Trophoblast cell (in vitro differentiated cells and primary cell): ENCODE measurements at regions not wholly inside any gene's neighbourhood (a gene's known extent, or its start where the extent isn't known, plus 50 kb on each side); places are given as distances from the start of the nearest gene placed in this dataset.
A peak's percentile ranks its signal among the peaks of the same experiment; 100 is the strongest.

Experiments used
- DNase-seq, 2 donors: peaks; one replicate each; pipeline ENCODE4 v3.0.0-alpha.2; 2016
- H2AFZ ChIP-seq: 2 replicates; pipeline ENCODE4 v1.6.1; 2013; ENCODE audit warnings: low read length, moderate library complexity, mild to moderate bottlenecking; ENCODE audit not compliant: insufficient read depth, poor library complexity
- H2AK5ac ChIP-seq: 2 replicates; pipeline ENCODE4 v1.6.1; 2013; ENCODE audit warnings: mild to moderate bottlenecking, low read length
- H2BK120ac ChIP-seq: 2 replicates; pipeline ENCODE4 v1.6.1; 2013; ENCODE audit warnings: low read length, mild to moderate bottlenecking, moderate library complexity; ENCODE audit not compliant: insufficient read depth, poor library complexity
- H2BK12ac ChIP-seq: 2 replicates; pipeline ENCODE4 v1.6.1; 2013; ENCODE audit warnings: mild to moderate bottlenecking, low read length, moderate library complexity
- H2BK5ac ChIP-seq: 2 replicates; pipeline ENCODE4 v1.6.1; 2013; ENCODE audit warnings: low read length, low read depth, moderate library complexity, mild to moderate bottlenecking; ENCODE audit not compliant: poor library complexity
- H3K14ac ChIP-seq: 2 replicates; pipeline ENCODE4 v1.6.1; 2013; ENCODE audit warnings: mild to moderate bottlenecking, low read length
- H3K18ac ChIP-seq: 2 replicates; pipeline ENCODE4 v1.6.1; 2013; ENCODE audit warnings: mild to moderate bottlenecking, low read length
- H3K23ac ChIP-seq: 2 replicates; pipeline ENCODE4 v1.6.1; 2013; ENCODE audit warnings: low read length
- H3K27ac ChIP-seq: 2 replicates; pipeline ENCODE4 v1.5.1; 2013; ENCODE audit warnings: low read depth, mild to moderate bottlenecking, inconsistent platforms, low read length, moderate library complexity
- H3K27me3 ChIP-seq: 2 replicates; pipeline ENCODE4 v1.6.1; 2013; ENCODE audit warnings: inconsistent platforms, mild to moderate bottlenecking, low read length, moderate library complexity; ENCODE audit not compliant: insufficient read depth
- H3K36me3 ChIP-seq, 2 experiments: 1 replicate in 1 of 2; 2 replicates in 1 of 2; pipeline ENCODE4 v1.6.1; 2013; ENCODE audit warnings: low read length in 2 of 2, mild to moderate bottlenecking in 2 of 2, moderate library complexity in 1 of 2; ENCODE audit not compliant: insufficient read depth in 2 of 2, control insufficient read depth in 1 of 2
- H3K4ac ChIP-seq: 2 replicates; pipeline ENCODE4 v1.6.1; 2013; ENCODE audit warnings: low read depth, mild to moderate bottlenecking, low read length, moderate library complexity
- H3K4me1 ChIP-seq, 2 experiments: 1 replicate in 1 of 2; 2 replicates in 1 of 2; pipeline ENCODE4 v1.6.1; 2013; ENCODE audit warnings: low read length in 2 of 2, mild to moderate bottlenecking in 2 of 2, moderate library complexity in 1 of 2; ENCODE audit not compliant: insufficient read depth in 2 of 2, control insufficient read depth in 1 of 2
- H3K4me2 ChIP-seq: 2 replicates; pipeline ENCODE4 v1.6.1; 2013; ENCODE audit warnings: inconsistent platforms, mild to moderate bottlenecking, low read length, moderate library complexity
- H3K4me3 ChIP-seq: 2 replicates; pipeline ENCODE4 v1.5.1; 2013; ENCODE audit warnings: mild to moderate bottlenecking, low read depth, low read length, inconsistent platforms
- H3K79me1 ChIP-seq: one replicate; pipeline ENCODE4 v1.6.1; 2013; ENCODE audit warnings: low read length
- H3K79me2 ChIP-seq: 2 replicates; pipeline ENCODE4 v1.6.1; 2013; ENCODE audit warnings: low read length, mild to moderate bottlenecking; ENCODE audit not compliant: control insufficient read depth, insufficient read depth, poor library complexity
- H3K9ac ChIP-seq: 2 replicates; pipeline ENCODE4 v1.6.1; 2013; ENCODE audit warnings: mild to moderate bottlenecking, low read length
- H3K9me3 ChIP-seq: 2 replicates; pipeline ENCODE4 v1.6.1; 2013; ENCODE audit warnings: low read depth, mild to moderate bottlenecking, control low read depth, inconsistent platforms, low read length; ENCODE audit not compliant: insufficient read depth
- H4K12ac ChIP-seq: 2 replicates; pipeline ENCODE4 v1.6.1; 2013; ENCODE audit warnings: low read depth, mild to moderate bottlenecking, low read length, moderate library complexity
- H4K8ac ChIP-seq: 2 replicates; pipeline ENCODE4 v1.6.1; 2013; ENCODE audit warnings: low read depth, mild to moderate bottlenecking, low read length, moderate library complexity
- H4K91ac ChIP-seq: one replicate; pipeline ENCODE4 v1.6.1; 2013; ENCODE audit warnings: low read depth, mild to moderate bottlenecking, low read length, moderate library complexity
- WGBS: extraction: QIAGEN DNeasy Blood & Tissue Kit; methylation state at CpG from one replicate; pipeline ENCODE4 v1.1.7; 2013; ENCODE audit warnings: missing lambda C conversion rate; ENCODE audit not compliant: insufficient read length, insufficient coverage; ENCODE audit errors: extremely low coverage; 5-methylcytosine and 5-hydroxymethylcytosine counted together

DNA sequence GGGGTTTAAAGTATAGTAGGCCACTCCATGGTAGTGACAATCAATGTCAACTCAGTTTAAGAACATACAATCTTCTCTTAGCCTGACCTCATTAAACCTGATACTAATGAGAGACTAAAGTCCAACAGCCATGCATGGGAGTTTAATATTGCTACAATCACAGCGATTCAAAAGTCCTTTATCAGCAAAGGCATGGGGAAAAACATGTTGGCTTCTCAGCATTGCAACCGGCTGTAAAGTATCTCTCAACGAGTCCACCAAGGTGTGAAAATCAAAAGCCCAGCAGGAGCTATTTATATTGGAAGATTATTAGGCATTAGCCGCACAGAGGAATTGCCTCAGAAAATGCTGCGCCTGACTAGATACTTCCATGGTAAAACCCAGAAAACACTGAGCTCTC is 256.7 kb upstream of the PGRMC2 start:
- Histone ChIP-seq H3K18ac (no peak overlapping the region), H4K8ac (no peak overlapping the region), H3K27ac (no peak overlapping the region), H2BK120ac (peak overlapping the region; percentile 63), H3K14ac (no peak overlapping the region), H2AFZ (no peak overlapping the region), H2BK5ac (no peak overlapping the region), H3K4ac (no peak overlapping the region), H3K27me3 (no peaks in the 10 kb centered on the region), H3K23ac (no peak overlapping the region), H3K9ac (no peak overlapping the region), H3K4me1 (peaks cover 0 to 3% of the 10 kb centered on the region in 2 experiments), H2BK12ac (no peak overlapping the region), H4K91ac (no peak overlapping the region), H2AK5ac (no peak overlapping the region), H3K4me2 (no peak overlapping the region), H3K4me3 (no peak overlapping the region), H3K9me3 (no peaks in the 10 kb centered on the region), H3K79me1 (peaks cover 3% of the 10 kb centered on the region), H4K12ac (no peak overlapping the region), H3K79me2 (no peaks in the 10 kb centered on the region), H3K36me3 (no peaks in the 10 kb centered on the region)
- WGBS: no CpG with 5 or more reads among the region's 5 CpGs
- no peak for DNase-seq

DNA sequence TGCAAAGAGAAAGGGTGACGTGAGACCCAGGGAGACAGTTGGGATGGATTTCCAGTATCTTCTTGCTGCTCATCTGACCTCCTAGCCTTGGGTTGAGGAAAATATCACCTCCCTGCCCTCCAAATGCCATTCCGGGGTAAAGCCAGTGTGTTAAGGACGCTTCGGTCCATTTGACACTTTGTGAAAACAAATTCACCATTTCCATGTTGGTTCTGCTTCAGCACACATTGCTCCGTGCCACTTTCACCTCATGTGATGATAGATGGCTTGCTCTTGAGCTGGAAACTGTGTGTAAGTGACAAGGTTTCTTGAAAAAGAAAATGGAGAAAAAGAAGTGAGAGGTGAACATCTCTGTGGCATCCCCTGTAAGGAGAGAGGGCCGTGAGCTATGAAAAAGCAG is 256.1 kb upstream of the PGRMC2 start:
- no peaks in the 10 kb centered on the region for H3K79me2 ChIP-seq
- no peak overlapping the region for H2AFZ ChIP-seq
- H3K27ac ChIP-seq: no peak overlapping the region
- no peaks in the 10 kb centered on the region for H3K36me3 ChIP-seq
- H3K14ac ChIP-seq: no peak overlapping the region
- no peaks in the 10 kb centered on the region for H3K9me3 ChIP-seq
- H4K12ac ChIP-seq: no peak overlapping the region
- no peak overlapping the region for H3K23ac ChIP-seq
- no peaks in the 10 kb centered on the region for H3K27me3 ChIP-seq
- no peak overlapping the region for H2AK5ac ChIP-seq
- WGBS: no CpG with 5 or more reads among the region's 6 CpGs
- H2BK120ac ChIP-seq: no peak overlapping the region
- H3K4me2 ChIP-seq: no peak overlapping the region
- no peak overlapping the region for H4K8ac ChIP-seq
- H2BK5ac ChIP-seq: no peak overlapping the region
- H4K91ac ChIP-seq: no peak overlapping the region
- H3K18ac ChIP-seq: no peak overlapping the region
- no peak overlapping the region for H3K4me3 ChIP-seq
- DNase-seq: no peak
- no peak overlapping the region for H2BK12ac ChIP-seq
- no peak overlapping the region for H3K4ac ChIP-seq
- no peak overlapping the region for H3K9ac ChIP-seq
- peaks cover 0 to 3% of the 10 kb centered on the region in 2 experiments for H3K4me1 ChIP-seq
- H3K79me1 ChIP-seq: peaks cover 3% of the 10 kb centered on the region

DNA sequence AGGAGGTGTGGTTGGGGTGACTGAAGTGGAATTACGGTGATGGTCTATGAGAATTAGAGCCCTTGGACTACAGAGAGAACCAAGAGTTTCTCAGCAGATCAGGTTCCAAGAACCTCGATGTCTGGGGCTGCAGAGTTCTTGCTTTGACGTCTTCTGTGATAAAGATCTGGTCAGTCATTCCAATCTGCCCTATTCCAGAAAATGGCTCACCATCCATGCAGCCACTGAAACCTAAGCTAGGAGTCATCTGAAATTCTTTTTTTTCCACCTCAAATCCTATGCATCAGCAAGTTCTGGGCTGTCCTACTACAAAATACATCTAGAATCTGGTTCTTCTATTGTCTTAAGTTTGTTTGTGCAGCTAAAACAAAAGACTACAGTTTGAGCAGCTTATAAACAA is 254.4 kb upstream of the PGRMC2 start:
- no peak overlapping the region for H2BK12ac ChIP-seq
- WGBS: 100% methylated on average over 1 of the region's 3 CpGs
- H2BK5ac ChIP-seq: no peak overlapping the region
- no peaks in the 10 kb centered on the region for H3K9me3 ChIP-seq
- no peak overlapping the region for H3K4me3 ChIP-seq
- no peak overlapping the region for H4K8ac ChIP-seq
- H3K4ac ChIP-seq: no peak overlapping the region
- H3K79me2 ChIP-seq: no peaks in the 10 kb centered on the region
- no peak overlapping the region for H4K91ac ChIP-seq
- H2AFZ ChIP-seq: no peak overlapping the region
- no peak overlapping the region for H2AK5ac ChIP-seq
- H3K9ac ChIP-seq: no peak overlapping the region
- H3K4me2 ChIP-seq: no peak overlapping the region
- H3K18ac ChIP-seq: no peak overlapping the region
- H3K14ac ChIP-seq: no peak overlapping the region
- H4K12ac ChIP-seq: no peak overlapping the region
- H3K27me3 ChIP-seq: no peaks in the 10 kb centered on the region
- no peaks in the 10 kb centered on the region for H3K36me3 ChIP-seq
- no peak overlapping the region for H2BK120ac ChIP-seq
- H3K23ac ChIP-seq: no peak overlapping the region
- peak; percentile 38 to 70 for DNase-seq
- peaks cover 5 to 6% of the 10 kb centered on the region in 2 experiments for H3K4me1 ChIP-seq
- H3K27ac ChIP-seq: no peak overlapping the region
- H3K79me1 ChIP-seq: peaks cover 7% of the 10 kb centered on the region

DNA sequence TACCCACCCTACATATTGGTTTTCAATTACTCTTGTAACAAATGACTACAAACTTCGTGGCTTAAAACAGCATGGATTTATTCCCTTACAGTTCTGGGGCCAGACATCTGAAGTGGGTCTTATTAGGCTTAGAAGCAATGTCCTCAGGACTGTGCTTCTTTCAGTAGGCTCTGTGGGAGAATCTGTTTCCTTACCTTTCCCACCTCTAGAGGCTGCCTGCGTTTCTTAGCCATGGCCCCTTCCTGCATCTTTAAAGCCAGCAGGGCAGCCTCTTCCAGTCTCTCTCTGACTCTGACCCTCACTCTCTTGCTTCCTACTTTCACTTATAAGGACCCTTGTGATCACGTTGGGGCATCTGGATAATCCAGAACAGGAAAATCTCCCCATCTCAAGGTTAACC is 252.5 kb upstream of the PGRMC2 start:
- Histone ChIP-seq H3K18ac (no peak overlapping the region), H3K79me2 (no peaks in the 10 kb centered on the region), H2BK120ac (peak overlapping the region; percentile 27), H2BK5ac (no peak overlapping the region), H3K79me1 (peaks cover 7% of the 10 kb centered on the region), H3K9me3 (peaks cover 7% of the 10 kb centered on the region), H3K9ac (no peak overlapping the region), H3K14ac (no peak overlapping the region), H3K4me2 (no peak overlapping the region), H3K36me3 (no peaks in the 10 kb centered on the region), H3K27me3 (no peaks in the 10 kb centered on the region), H4K12ac (no peak overlapping the region), H4K91ac (no peak overlapping the region), H3K23ac (no peak overlapping the region), H3K27ac (no peak overlapping the region), H2AFZ (no peak overlapping the region), H3K4me3 (no peak overlapping the region), H2AK5ac (no peak overlapping the region), H4K8ac (no peak overlapping the region), H3K4ac (no peak overlapping the region), H3K4me1 (peaks cover 11% of the 10 kb centered on the region in 2 experiments), H2BK12ac (peak overlapping the region; percentile 53)
- no CpG with 5 or more reads among the region's 3 CpGs for WGBS
- no peak for DNase-seq
